Peyer's patch (tissue), 4 donors: ENCODE measurements at regions not wholly inside any gene's neighbourhood (a gene's known extent, or its start where the extent isn't known, plus 50 kb on each side); places are given as distances from the start of the nearest gene placed in this dataset.

Source experiments
- POLR2A ChIP-seq, 2 donors: fragments of 450-650 bp; IDR thresholded peaks; one replicate each; pipeline ENCODE4 v1.5.1; 2017; ENCODE audit warnings: antibody characterized with exemption in 2 of 2, mild to moderate bottlenecking in 2 of 2, moderate library complexity in 2 of 2
- TF ChIP-seq, protein P1 (sequence below), 6 experiments: fragments of 450-650 bp in 4 of 6; fragments of 200-600 bp in 2 of 6; sonication (generic) in 1 of 6; IDR thresholded peaks; one replicate each; pipeline ENCODE4 v1.5.1; 2017 to 2019; ENCODE audit warnings: antibody characterized with exemption in 6 of 6, mild to moderate bottlenecking in 3 of 6, moderate library complexity in 1 of 6

- TF ChIP-seq POLR2A (IDR thresholded peaks at IDR 0.05): no peak
- TF ChIP-seq, protein P1, sequence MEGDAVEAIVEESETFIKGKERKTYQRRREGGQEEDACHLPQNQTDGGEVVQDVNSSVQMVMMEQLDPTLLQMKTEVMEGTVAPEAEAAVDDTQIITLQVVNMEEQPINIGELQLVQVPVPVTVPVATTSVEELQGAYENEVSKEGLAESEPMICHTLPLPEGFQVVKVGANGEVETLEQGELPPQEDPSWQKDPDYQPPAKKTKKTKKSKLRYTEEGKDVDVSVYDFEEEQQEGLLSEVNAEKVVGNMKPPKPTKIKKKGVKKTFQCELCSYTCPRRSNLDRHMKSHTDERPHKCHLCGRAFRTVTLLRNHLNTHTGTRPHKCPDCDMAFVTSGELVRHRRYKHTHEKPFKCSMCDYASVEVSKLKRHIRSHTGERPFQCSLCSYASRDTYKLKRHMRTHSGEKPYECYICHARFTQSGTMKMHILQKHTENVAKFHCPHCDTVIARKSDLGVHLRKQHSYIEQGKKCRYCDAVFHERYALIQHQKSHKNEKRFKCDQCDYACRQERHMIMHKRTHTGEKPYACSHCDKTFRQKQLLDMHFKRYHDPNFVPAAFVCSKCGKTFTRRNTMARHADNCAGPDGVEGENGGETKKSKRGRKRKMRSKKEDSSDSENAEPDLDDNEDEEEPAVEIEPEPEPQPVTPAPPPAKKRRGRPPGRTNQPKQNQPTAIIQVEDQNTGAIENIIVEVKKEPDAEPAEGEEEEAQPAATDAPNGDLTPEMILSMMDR (IDR thresholded peaks at IDR 0.05): peak in 2 of 6 experiments; percentile 28 to 39
Observed at GRCh38 chr5:92309336-92309991, 926.3 kb upstream of the ARRDC3 start.
